GM21423 (cell line): ENCODE measurements at regions not wholly inside any gene's neighbourhood (a gene's known extent, or its start where the extent isn't known, plus 50 kb on each side); places are given as distances from the start of the nearest gene placed in this dataset.
"Not testable (repeated sequence)": the region's sequence is repeated elsewhere in the genome, so short reads cannot be mapped to it uniquely, and the experiment has no call there.

ENCODE experiments used
- ATAC-seq: cut with Tn5 transposase; IDR thresholded peaks from one replicate; pipeline ENCODE4 v1.9.1; 2021; ENCODE audit warnings: mild to moderate bottlenecking, moderate library complexity; ENCODE audit not compliant: unreplicated experiment

DNA sequence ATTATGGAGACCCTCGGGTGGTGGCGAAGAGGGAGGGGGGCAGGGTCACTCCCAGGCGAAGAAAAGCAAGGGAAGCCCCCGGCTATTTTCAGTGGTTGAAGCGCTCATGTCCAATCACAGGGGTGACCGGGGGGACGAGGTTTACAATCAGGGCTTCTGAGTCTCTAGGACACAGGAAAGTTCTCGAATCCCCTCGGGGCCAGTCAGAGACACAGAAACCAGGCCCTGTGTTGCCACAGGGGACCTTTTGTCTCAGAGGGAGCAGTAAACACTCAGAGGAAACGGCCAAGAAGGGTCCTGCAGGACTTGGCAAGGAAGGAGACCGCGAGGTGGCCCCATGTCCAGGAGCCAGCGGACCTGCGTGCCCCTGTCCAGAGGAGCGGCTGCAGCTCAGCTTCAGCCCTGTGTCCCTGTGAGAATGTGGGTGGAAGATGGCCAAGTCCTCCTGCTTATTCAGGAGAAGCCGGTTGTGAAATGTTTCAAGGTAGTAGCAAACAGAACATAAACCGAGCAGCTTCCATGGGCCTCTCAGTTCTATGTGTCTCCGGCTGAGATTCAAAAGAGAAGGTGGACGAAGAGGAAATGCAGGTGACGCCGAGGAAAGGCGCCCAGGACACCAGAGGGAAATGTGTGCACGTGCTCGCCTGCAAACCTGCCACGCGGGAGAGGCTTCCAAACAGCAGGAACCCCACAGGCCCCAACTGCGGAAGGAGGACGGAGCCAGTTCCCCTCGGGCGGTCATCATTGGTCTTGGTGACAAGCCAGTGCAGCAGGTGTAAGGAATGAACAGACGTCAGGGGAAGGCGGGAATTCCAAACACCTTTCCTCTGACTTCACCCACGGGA lies 357.6 kb downstream of the BRD1 start:
- no peak for ATAC-seq

DNA sequence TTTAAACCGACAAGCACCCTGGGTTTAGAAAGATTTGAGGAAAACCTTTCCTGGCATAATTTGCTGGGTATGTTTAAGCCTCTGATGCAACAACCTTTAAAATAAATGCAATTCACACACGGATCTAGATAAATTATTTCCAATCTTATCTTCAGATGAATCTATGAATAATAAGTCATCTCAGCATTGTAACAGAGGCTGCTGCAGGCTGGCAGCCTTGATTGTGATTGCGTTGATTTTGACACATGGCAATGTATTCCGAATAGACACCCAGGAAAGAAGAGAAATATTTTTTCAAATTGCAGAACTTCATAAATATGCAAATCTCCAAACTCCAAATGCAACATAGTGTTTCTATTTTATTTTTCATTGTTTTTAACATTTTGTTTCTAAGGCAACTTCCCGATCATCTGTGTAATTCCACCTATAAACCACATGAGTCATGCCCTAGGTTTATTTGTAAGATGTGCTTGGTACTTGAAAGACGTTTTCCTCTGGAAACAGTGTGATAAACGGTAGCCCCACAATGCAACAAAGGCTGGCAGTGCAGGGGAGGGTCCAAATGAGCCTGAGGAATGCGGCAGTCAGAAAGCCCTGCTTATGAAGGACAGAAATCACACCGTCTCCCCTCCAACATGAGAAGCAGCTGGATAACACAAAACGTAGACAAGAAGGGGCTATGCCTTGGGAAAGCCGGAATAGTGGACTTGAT lies 359.0 kb downstream of the BRD1 start:
- no peak for ATAC-seq

DNA sequence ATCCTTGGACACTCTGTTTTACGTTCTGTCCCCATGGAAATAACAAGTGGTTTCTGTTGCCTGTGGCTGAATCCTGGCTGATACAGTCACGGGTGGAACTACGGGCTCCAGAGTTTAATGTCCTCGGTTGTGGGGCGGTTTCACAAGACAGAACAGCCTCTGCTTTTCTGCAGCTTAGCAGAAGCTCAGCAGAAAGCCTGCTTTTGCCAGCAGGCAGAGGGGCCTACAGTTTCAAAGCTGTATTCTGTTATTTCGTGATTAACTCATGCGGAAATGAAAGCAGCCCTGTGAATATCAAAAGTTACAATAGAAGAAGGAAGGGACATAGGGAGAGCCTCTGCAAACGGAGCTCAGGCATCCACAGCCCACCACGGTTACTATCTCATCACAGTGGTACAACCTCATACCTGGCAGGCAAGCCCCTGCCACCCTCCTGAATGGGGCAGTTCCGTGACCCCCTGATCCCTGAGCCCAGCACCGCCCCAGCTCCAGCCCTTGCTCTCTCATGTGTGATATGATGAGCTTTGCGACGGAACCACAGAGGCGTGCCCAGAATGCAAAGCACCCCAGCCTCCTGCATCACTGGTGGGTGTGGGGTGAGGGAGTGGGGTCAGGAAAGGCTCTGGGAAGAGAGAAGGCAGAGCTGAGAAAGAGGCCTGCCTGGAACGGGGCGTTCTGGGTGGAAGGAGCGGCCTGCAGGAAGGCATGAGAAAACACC lies 360.6 kb downstream of the BRD1 start:
- no peak for ATAC-seq

DNA sequence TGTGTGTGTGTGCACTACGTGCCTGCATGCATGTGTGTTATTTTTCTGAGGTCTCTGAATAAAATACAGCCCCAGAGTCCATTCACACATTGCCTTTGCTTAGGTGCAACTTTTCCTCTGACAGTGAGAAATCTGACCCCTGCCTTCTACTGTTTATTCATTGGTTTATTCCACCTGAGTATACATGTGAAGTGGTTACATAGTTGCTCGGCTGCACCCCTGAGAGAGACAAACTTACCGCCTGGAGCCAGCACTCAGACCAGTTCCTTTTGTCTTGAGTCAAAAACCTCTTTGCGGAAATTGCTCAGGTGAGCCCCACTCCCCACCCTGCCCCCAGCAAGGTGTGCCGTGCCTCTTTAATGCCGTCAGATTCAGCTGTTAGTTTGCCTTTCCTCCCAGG lies 363.6 kb downstream of the BRD1 start:
- no peak for ATAC-seq

DNA sequence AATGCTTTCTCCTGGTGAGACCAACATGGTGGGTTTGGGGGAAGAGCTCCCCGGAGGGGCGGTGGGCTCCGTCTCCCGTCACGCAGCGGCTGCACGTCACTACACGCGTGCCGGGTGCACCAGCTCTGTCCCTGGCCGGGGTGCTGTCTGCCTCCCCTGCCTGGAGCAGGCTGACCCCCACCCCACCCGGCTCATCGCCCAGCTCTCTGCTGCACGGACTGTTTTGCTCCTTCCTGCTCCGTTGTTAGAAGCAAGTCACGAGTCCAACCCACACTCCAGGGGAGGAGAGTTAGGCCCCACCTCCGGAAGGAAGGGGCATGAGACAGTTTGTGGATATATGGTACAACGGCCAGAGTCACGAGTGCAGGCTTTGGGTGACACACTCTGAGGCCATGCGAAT lies 364.9 kb downstream of the BRD1 start:
- no peak for ATAC-seq

DNA sequence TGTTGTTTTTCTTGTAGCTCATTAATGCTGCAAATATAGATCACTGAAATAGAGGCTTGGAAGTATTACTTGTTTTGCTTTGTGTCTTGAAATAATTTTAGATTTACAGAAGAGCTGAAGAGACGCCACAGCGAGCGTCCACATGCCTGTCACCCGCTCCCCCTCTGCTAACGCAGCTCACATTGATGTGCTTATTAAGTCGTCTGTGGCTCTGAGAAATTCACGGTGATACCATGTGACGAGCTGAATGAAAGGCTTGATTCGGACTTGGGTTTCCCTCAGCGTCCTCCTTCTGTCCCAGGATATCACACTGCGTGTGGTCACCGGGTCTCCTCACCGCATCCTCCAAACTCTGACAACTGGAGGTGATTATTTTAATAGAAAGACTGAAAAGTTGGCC lies 365.4 kb downstream of the BRD1 start:
- no peak for ATAC-seq

DNA sequence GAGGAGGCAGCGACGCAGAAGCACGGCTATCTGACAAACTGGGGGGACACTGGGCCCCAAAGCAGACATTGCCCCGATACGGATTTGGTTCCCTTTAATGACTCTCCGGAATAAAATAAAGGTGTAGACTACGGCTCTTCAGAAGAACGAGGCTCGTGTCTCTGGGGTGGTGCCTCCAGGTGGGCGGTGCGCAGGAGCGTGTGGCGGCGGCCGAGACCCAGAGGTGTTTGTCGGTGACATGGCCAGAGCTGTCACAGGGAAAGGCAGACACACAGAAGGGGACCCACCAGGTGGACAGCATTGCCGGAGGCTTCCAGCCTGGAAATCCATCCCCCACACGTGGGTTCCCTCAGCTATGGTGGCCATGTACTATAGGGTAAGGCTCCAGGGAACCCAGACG lies 366.0 kb downstream of the BRD1 start:
- no peak for ATAC-seq

DNA sequence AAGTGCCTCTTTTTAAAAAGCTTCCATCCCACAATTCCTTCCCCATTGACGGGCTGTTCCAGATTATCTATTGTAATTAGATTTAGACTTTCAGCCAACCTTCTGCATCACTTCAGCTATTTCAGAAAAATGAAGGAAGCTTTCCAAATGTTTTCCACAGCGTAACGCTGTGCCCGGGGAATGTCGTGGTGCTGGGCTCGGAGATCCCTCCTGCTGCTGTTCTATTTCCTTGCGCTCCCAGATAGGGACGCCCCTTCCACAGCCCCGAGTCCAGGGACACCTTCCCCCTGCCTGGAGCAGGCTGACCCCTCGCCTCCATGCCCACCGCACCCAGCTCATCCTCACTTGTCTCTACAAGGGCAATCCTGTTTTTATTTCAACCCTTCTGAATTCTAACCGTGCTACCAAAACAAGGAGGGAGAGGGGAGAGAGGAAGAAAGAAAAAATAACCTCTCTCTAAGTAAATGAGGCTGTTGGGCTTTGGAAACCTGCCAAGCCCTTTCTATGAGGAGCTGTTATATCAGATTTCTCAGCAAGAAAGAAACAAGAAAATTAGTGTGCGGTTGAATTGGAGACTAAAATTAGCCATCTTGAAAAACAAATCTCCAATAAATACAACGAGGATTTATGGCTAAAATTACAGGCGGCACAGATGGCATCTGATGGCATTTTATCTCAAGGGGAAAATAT lies 366.9 kb downstream of the BRD1 start:
- no peak for ATAC-seq

DNA sequence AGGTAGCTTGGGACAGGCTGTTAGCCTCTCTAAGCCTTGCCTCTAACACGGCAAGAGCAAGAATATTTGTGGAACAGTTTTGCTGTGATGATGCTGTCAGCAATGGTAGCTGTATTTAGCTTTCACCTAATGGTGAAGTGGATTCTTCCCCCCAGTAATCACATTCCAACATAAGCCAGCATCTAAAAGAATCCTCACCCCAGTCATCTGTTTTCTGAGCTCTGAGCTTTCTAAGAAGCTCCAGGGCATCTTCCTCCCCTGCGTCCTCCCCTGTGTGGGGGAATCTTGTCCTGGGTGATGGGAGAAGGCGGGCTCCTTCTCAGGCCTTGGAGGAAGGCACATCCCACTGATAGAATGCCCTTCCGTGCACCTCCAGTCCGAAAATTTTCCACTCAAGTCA lies 367.6 kb downstream of the BRD1 start:
- no peak for ATAC-seq

DNA sequence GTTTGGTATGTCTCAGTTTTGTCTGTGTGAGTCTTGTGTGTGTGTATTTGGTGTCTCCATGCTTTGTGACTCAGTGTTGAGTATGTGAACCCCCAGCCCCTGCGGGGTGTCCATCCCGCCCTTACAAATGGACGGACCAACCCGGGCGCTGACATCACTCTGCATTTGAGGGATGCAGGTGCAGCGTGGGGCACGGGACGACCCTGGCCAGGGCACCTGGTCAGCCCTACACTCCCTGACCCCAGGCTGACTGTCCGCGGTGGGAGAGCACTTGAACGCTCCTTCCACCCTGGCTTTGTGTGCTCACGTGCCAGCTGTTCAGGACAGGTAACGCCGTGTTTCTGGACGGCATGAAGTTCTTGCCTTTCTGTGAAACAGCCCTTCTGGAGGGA lies 369.0 kb downstream of the BRD1 start:
- no peak for ATAC-seq

DNA sequence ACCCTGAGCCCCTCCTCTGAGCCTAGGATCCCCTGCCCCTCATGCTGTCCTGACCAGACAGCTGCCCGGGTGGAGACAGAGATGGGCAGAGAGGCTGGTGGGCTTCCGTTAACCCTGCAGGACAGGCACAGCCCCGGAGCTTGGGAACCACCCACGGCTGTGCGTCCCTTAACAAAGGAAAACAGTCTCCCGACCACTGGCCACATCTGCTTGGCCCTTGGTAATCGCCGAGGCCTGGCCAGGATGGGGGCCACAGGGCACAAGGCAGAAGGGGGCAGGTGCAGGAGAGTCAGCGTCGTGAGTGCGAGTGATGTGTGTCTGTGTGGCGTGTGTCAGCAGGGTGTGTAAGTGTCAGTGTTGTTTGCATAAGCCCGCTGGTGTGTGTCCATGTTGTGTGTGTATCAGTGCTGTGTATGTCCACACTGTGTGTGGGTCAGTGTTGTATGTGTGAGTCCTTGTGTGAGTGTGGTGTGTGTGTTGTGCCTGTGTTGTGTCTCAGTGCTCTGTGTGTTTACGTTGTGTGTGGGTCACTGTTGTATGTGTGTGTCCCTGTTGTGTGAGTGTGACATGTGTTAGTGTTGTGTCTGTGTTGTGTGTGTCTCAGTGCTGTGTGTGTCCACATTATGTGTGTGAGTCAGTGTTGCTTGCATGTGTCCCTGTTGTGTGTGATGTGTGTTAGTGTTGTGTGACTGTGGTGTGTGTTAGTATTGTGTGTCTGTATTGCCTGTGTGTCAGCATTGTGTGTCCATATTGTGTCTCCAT lies 369.5 kb downstream of the BRD1 start:
- no peak for ATAC-seq

DNA sequence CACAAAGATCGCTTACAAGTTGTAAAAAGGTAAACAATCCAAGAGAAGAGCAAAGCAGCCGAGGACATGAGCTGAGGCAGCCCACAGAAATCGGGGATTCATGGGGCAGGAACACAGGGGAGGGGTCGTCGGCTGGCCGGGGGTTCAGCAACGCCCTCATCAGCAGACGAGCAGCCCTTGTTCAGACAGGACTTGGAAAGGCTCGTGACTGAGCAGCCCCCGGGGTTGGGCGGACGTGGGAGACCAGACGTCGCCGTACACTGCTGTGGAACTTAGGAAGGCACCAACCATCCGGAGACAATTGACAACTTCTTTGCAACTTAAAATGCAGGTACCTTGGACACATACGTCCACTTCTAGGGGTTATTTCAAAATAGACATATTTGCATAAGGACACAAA lies 370.5 kb downstream of the BRD1 start:
- no peak for ATAC-seq

DNA sequence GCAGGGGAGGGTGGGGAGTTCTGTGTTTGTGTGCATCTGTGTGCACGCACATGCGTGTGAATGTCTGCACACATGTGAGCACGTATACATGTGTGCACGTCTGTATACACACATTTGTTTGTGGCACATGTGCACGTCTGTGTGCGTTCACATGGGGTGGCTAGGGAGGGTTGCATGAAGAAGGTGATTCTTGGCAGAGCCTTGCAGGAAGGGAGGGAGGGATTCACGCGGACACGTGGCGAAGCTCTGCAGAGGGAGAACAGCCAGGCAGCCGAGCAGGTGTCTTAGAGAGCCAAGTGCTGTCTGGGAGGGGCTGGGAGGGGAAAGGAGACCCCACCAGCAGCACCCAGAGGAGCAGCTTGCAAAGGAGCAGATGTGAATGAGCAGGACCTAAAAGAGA lies 372.1 kb downstream of the BRD1 start:
- no peak for ATAC-seq

DNA sequence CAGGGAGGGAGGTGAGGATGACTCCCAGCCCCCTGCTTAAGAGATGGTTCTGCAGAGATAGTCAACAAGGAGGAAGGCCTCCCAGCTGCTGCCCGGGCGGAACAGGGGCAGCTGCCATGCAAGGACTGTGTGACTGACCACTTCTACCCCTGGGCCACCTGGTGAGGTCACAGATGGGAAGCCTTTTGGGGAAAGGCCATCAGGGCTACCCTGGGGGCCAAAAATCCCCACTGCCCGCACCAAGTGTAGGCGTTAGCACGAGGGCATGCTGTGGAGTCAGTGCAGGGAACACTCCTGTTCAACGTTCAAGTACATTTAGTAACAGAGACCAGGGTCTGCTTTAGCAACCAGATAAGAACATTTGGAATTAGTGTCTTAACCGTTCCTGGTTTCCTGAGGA lies 372.9 kb downstream of the BRD1 start:
- no peak for ATAC-seq

DNA sequence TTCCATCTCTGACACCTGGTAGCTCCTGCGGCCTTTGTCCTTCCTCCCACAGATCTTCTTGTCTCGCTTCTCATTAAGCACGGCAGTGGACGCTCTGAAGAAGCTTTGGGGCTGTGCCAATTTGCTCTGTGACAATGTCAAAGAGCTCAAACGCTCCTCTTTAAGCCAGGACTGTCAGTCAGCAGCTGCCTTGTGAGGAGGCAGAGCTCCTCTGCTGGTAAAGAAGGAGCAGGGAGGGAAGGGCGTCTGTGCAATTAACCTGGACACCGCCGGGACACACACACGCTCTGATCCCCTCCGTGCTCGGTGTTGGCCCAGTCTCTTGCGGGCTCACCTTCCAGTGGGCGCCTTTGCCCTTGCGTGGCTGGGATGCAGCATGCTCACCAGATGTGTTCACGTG lies 373.9 kb downstream of the BRD1 start:
- ATAC-seq, result no peak

DNA sequence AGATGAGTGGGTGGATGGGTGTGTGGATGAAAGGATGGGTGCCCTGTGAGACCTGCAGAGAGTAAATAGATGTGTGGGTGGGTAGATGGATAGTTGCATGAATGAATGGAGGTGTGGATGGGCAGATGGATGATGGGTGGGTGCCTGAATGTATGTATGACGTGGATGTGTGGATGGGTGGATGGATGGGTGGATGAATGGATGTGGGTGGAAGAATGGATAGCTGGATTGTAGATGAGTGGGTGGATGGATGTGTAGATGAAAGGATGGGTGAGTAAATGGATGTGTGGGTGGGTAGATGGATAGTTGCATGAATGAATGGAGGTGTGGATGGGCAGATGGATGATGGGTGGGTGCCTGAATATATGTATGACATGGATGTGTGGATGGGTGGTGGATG lies 374.7 kb downstream of the BRD1 start:
- not testable (repeated sequence) for ATAC-seq

DNA sequence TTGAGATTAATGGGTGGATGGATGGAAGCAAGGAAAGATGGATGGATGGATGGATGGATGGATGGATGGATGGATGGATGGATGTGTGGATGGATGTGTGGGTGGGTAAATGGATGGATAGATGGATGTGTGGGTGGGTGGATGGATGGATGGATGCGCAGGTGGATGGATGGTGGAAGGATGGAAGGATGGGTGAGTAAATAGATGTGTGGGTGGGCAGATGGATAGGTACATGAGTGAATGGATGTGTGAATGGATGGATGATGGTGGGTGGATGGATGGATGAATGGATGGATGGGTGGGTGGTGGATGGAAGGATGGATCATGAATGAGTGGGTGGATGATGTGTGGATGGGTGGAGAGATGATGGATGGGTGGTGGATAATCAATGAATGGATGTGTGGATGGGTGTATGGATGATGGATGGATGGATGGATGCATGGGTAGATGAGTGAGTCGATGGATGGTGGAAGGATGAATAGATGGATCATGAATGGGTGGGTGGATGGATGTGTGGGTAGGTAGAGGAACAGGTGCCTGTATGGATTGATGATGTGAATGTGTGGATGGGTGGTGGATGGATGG lies 375.2 kb downstream of the BRD1 start:
- no peak for ATAC-seq

DNA sequence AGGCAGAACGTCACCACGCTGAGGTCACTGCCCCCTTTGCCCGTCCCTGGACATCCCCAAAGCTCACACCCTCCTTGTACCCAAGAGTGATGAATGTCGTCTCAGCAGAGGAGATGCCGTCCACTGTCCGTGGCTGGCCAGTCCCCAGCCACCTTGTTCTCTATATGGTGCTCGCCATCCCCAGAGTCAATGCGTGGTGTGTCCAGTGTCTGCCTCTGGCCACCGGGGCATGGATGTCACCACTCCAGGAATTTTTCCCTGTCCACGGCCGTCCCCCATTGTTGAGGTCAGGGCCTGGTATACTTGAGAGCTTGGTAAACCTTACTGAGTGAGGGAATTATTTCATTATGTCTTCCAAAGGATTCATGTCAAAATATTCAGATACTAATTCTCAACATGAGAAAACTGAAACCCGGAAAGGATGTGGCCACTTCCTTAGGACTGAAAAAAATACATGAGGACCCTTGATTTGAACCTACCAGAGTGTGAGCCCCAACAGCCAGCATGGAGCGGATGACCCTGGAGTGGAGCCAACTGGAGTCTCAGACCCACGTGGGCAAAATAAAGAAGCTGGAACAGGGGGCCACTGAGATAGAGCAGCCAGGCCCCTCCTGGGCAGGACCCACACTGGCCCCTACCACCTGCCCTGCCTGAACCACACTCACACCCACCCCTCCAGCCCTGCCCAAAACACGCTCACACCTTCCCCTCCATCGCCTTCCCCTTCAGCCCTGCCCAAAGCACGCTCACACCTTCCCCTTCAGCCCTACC lies 376.4 kb downstream of the BRD1 start:
- no peak for ATAC-seq

DNA sequence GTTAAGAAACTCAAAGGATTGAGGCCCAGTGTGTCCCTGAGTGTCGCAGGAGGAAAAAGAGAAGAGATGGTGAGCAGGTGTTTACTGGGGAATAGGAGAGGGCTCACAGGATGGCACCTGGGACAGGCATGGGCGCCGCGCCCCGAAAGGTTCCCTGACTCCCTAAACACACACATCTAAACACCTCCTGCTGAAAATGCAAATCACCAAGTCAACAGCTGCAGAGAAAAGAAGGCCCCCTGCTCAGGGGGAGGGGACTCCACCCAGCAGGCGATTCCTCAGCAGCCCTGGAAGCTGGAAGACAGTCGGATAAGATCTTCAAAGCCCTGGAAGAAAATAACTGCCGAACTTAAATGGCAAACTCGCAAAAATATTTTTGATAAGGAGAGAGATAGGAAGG lies 377.2 kb downstream of the BRD1 start:
- no peak for ATAC-seq
